ENCODE measurements at regions not wholly inside any gene's neighbourhood (a gene's known extent, or its start where the extent isn't known, plus 50 kb on each side); places are given as distances from the start of the nearest gene placed in this dataset.
"Not testable (repeated sequence)": the region's sequence is repeated elsewhere in the genome, so short reads cannot be mapped to it uniquely, and the experiment has no call there.

GRCh38 chr17:16882926-16883265 is 89.0 kb downstream of the TNFRSF13B start:
- TF ChIP-seq CTCF, POLR2A (IDR thresholded peaks at IDR 0.05): not testable (repeated sequence)

Data from uterus (tissue), 2 donors.